IPS-18a (cell line): ENCODE measurements at regions not wholly inside any gene's neighbourhood (a gene's known extent, or its start where the extent isn't known, plus 50 kb on each side); places are given as distances from the start of the nearest gene placed in this dataset.

Experiments
- H3K27ac ChIP-seq: one replicate; pipeline ENCODE4 v1.5.1; 2013; ENCODE audit warnings: low read length
- H3K27me3 ChIP-seq: one replicate; pipeline ENCODE4 v1.6.1; 2013; ENCODE audit warnings: mild to moderate bottlenecking, low read length; ENCODE audit not compliant: control insufficient read depth, insufficient read depth
- H3K36me3 ChIP-seq: one replicate; pipeline ENCODE4 v1.6.1; 2013; ENCODE audit warnings: low read depth, low read length; ENCODE audit not compliant: control insufficient read depth
- H3K4me1 ChIP-seq: one replicate; pipeline ENCODE4 v1.6.1; 2013; ENCODE audit warnings: low read depth, low read length; ENCODE audit not compliant: control insufficient read depth
- H3K4me3 ChIP-seq: one replicate; pipeline ENCODE4 v1.5.1; 2013; ENCODE audit warnings: low read length
- H3K9ac ChIP-seq: one replicate; pipeline ENCODE4 v1.6.1; 2013; ENCODE audit warnings: mild to moderate bottlenecking, low read length, moderate library complexity
- H3K9me3 ChIP-seq: one replicate; pipeline ENCODE4 v1.6.1; 2013; ENCODE audit warnings: low read depth, low read length; ENCODE audit not compliant: control insufficient read depth

GRCh38 chr9:95587021-95587964 lies 70.5 kb upstream of the PTCH1 start:
- Histone ChIP-seq H3K27me3 (peaks cover 3% of the 10 kb centered on the region), H3K27ac (no peak overlapping the region), H3K9me3 (no peaks in the 10 kb centered on the region), H3K9ac (no peak overlapping the region), H3K36me3 (no peaks in the 10 kb centered on the region), H3K4me3 (no peak overlapping the region), H3K4me1 (peaks cover 18% of the 10 kb centered on the region)

GRCh38 chr9:95586326-95586725 lies 69.6 kb upstream of the PTCH1 start:
- H3K27ac ChIP-seq: no peak overlapping the region
- H3K27me3 ChIP-seq: peaks cover 3% of the 10 kb centered on the region
- H3K36me3 ChIP-seq: no peaks in the 10 kb centered on the region
- H3K4me1 ChIP-seq: peaks cover 26% of the 10 kb centered on the region
- H3K4me3 ChIP-seq: no peak overlapping the region
- no peak overlapping the region for H3K9ac ChIP-seq
- H3K9me3 ChIP-seq: no peaks in the 10 kb centered on the region

- H3K9me3 ChIP-seq: no peaks in the 10 kb centered on the region
- H3K27ac ChIP-seq: no peak overlapping the region
- H3K4me1 ChIP-seq: peaks cover 30% of the 10 kb centered on the region
- no peak overlapping the region for H3K4me3 ChIP-seq
- H3K36me3 ChIP-seq: no peaks in the 10 kb centered on the region
- no peak overlapping the region for H3K9ac ChIP-seq
- peaks cover 3% of the 10 kb centered on the region for H3K27me3 ChIP-seq
Measured at GRCh38 chr9:95585824-95586223, 69.1 kb upstream of the PTCH1 start.

DNA sequence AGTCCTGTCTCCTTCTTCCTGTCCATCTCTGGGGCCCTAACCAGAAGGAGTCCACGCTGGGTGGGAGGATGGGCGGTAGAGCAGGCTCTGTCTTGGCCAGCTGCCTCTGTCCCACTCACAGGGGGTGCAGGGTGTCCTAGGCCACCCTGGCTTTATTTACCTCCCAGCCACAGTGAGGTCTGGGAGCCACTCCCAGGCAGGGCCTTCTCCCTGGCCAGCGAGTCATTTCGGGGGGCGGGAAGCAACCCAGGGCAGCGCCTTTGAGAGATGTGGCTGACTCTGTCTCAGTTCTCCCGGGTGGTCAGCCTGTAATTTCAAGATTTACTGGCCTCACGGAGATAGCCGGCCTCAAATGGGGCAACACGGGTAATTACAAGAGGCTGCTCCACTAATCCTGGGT lies 67.4 kb upstream of the PTCH1 start:
- Histone ChIP-seq H3K27me3 (peaks cover 3% of the 10 kb centered on the region), H3K9ac (no peak overlapping the region), H3K4me1 (peaks cover 35% of the 10 kb centered on the region), H3K9me3 (no peaks in the 10 kb centered on the region), H3K4me3 (no peak overlapping the region), H3K27ac (no peak overlapping the region), H3K36me3 (no peaks in the 10 kb centered on the region)

GRCh38 chr9:95581900-95582299 lies 65.1 kb upstream of the PTCH1 start:
- peaks cover 3% of the 10 kb centered on the region for H3K27me3 ChIP-seq
- H3K4me1 ChIP-seq: peaks cover 35% of the 10 kb centered on the region
- H3K4me3 ChIP-seq: peak overlapping the region; percentile 16
- H3K9me3 ChIP-seq: no peaks in the 10 kb centered on the region
- H3K27ac ChIP-seq: no peak overlapping the region
- H3K36me3 ChIP-seq: no peaks in the 10 kb centered on the region
- no peak overlapping the region for H3K9ac ChIP-seq

DNA sequence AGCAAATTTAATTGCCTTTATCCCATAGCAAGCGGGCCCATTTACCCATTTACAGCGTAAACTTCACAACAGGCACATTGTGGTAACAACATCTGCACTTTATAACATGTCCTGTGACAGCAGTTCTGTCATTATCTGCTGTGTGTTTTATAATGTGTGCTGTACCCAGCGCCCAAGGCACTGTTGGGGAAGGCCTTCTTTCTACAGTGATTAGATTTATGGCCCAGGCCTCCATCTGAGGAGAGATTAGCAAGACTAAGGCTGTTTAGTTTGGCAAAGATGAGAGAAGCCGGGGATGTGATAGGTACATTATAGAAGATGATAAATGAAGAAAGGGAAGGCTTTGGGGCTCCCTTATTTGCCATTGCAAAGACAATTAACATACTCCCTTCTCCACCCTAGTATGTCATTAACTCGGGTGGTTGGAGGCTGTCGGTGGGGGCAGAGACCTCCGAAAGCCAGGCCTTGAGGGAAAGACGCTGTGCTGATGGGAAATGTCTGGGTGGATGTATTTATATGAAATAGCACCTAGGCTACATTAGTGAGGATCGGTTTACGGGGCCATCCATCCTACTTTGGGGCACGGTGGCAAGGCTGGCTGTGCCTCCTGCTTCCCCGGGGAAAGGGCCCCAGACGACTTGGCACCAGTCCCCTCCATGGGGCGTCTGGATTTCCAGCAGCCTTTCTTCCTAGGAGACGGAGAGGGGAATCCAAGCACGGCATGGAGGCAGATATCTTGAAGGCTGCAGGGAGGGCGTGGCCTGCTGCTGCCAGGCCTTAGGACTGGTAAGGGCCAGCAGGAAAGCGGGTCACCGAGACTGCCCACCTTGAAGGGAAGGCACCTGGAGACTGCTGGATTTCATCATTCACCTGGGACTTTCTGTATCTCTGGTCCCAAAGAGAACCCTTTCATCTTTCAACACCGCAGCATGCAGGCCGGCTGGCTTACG lies 64.3 kb upstream of the PTCH1 start:
- Histone ChIP-seq H3K4me1 (peaks cover 35% of the 10 kb centered on the region), H3K9me3 (no peaks in the 10 kb centered on the region), H3K36me3 (no peaks in the 10 kb centered on the region), H3K4me3 (no peak overlapping the region), H3K27me3 (peaks cover 3% of the 10 kb centered on the region), H3K9ac (no peak overlapping the region), H3K27ac (no peak overlapping the region)

DNA sequence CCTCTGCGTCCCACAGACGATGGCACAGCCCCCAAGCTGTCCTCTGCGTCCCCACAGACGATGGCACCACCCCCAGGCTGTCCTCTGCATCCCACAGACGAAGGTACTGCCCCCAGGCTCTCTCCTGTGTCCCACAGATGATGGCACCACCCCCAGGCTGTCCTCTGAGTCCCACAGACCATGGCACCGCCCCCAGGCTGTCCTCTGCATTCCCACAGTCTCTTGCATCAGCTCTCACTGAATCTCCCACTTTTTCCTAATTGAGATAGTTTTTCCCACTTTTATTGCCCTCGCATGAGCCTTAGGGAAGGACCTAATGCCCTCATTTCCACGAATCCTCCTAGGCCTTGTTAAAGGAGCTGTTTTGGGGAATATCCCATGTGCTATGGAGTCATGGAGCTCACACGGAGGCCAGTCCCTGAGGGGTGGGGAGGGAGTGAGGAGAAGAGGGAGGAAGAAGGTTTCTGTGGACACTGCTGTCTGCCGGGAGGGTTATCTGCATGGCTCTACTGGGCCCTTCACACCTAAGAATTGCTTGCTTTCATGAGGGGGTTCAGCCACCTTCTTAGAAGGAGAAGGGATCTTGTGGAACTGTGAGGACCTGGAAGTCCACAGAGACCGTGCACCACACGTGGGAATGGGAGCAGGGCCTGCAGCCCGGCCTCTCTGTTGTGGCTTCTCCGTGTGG lies 58.2 kb upstream of the PTCH1 start:
- H3K27me3 ChIP-seq: peaks cover 6% of the 10 kb centered on the region

GRCh38 chr9:95574176-95574575 lies 57.4 kb upstream of the PTCH1 start:
- H3K36me3 ChIP-seq: no peaks in the 10 kb centered on the region
- no peak overlapping the region for H3K27ac ChIP-seq
- H3K4me3 ChIP-seq: no peak overlapping the region
- H3K9me3 ChIP-seq: no peaks in the 10 kb centered on the region
- peaks cover 6% of the 10 kb centered on the region for H3K27me3 ChIP-seq
- H3K9ac ChIP-seq: no peak overlapping the region
- peaks cover 12% of the 10 kb centered on the region for H3K4me1 ChIP-seq

More for the DNA sequence above, 58.2 kb upstream of the PTCH1 start:
- no peak overlapping the region for H3K9ac ChIP-seq
- H3K27ac ChIP-seq: no peak overlapping the region
- no peaks in the 10 kb centered on the region for H3K36me3 ChIP-seq
- no peaks in the 10 kb centered on the region for H3K9me3 ChIP-seq
- no peak overlapping the region for H3K4me3 ChIP-seq
- peaks cover 10% of the 10 kb centered on the region for H3K4me1 ChIP-seq

GRCh38 chr9:95573463-95573862 lies 56.7 kb upstream of the PTCH1 start:
- Histone ChIP-seq H3K27ac (no peak overlapping the region), H3K4me3 (no peak overlapping the region), H3K9me3 (no peaks in the 10 kb centered on the region), H3K4me1 (peaks cover 12% of the 10 kb centered on the region), H3K36me3 (no peaks in the 10 kb centered on the region), H3K27me3 (peaks cover 6% of the 10 kb centered on the region), H3K9ac (no peak overlapping the region)

DNA sequence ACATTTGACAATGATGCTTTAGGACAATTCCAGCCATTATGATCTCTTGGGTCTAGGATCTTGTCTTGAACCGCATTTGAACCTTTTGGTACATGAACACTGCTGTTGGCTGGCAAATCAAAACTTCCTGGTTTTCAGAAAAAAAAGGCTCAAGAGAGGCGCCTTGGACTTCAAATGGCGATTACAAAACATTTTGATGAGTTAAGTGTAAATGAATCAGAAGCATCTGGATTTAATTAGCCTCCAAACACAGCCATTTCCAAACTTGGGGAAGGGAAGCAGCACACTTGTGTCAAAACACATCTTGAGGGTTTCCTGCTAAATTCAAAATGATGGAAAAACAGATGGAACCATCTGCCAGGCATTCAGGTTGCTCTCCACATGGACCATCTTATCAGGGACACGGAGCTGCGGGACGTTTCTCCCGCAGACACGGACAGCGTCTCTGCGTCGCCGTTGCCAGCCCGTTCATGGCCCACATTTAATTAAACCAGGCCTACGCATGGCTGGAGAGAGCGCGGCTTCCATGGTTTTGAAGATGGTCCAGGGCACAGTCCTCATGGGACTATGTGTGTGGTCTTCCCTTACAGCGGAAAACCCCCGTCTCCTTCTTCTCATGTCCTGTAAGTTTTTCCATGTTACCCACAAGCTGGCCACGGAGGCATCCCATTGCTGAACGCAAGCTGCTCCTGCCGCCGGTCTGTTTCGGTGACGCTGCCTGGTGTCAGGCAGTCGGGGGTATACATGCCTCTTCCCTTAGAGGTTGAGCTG lies 55.8 kb upstream of the PTCH1 start:
- Histone ChIP-seq H3K4me3 (no peak overlapping the region), H3K9ac (no peak overlapping the region), H3K27ac (no peak overlapping the region), H3K4me1 (peaks cover 13% of the 10 kb centered on the region), H3K9me3 (no peaks in the 10 kb centered on the region), H3K36me3 (no peaks in the 10 kb centered on the region), H3K27me3 (peaks cover 6% of the 10 kb centered on the region)
